HG02588 (cell line): ENCODE measurements at regions not wholly inside any gene's neighbourhood (a gene's known extent, or its start where the extent isn't known, plus 50 kb on each side); places are given as distances from the start of the nearest gene placed in this dataset.

Experiments used
- ATAC-seq: cut with Tn5 transposase; IDR thresholded peaks from one replicate; pipeline ENCODE4 v1.9.1; 2021; ENCODE audit warnings: mild to moderate bottlenecking, moderate library complexity; ENCODE audit not compliant: unreplicated experiment

DNA sequence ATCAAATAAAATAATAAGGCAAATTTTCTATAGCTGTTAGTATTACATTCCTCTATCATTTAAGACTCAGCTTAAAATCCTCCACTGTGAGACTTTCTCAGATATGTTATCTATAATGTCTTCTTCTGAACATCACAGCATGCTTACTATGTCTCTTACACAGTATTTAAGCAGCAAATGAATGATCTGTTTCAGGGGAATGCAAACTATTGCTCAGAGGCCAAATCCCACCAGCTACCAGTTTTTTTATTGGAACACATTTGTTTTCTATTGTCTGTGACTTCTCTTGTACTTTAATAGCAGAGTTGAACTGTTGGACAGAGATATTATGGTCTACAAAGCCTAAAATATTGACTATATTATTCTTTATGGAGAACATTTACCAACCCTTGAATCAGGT is 59.6 kb downstream of the C3orf38 start:
- ATAC-seq: no peak

GRCh38 chr3:88211096-88211890 is 61.5 kb downstream of the C3orf38 start:
- ATAC-seq: no peak

GRCh38 chr3:88219138-88219792 is 69.5 kb downstream of the C3orf38 start:
- ATAC-seq: peak; percentile 87

GRCh38 chr3:88220126-88220525 is 70.4 kb downstream of the C3orf38 start:
- ATAC-seq: no peak

DNA sequence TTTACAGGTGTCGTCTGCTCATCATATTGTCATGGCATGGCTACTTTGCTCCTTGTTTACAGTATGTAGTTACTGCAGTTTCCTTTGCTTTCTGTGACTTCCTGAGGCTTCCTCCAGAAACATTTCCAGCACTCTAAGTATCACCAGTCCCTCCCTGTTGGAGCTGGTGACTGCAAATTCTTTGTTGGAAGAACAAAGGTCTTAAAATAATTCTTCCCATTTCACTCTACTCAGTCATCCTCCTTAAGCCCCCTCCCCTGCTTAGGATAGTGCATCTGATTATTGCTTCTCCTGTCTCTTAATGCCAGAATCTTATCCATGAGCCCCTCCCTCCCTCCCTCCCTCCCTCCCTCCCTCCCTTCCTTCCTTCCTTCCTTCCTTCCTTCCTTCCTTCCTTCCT is 72.0 kb downstream of the C3orf38 start:
- no peak for ATAC-seq

DNA sequence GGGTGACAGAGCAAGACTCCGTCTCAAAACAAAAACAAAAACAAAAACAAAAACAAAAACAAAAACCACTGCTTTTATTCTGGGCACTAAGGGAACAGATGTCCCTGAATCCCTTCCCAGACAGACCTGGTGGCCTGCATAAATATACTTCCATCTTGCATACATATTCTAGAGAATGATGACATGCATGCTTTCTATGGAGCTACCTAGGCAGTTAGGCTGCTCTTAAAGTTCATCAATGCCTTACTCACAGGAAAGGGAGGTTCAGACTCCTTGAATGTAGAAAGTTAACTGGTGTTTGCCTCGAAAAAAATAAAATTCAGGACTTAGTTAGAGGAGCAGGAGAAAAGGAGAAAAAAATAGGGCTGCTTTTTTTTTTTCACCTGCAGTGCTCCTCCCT is 72.6 kb downstream of the C3orf38 start:
- no peak for ATAC-seq

DNA sequence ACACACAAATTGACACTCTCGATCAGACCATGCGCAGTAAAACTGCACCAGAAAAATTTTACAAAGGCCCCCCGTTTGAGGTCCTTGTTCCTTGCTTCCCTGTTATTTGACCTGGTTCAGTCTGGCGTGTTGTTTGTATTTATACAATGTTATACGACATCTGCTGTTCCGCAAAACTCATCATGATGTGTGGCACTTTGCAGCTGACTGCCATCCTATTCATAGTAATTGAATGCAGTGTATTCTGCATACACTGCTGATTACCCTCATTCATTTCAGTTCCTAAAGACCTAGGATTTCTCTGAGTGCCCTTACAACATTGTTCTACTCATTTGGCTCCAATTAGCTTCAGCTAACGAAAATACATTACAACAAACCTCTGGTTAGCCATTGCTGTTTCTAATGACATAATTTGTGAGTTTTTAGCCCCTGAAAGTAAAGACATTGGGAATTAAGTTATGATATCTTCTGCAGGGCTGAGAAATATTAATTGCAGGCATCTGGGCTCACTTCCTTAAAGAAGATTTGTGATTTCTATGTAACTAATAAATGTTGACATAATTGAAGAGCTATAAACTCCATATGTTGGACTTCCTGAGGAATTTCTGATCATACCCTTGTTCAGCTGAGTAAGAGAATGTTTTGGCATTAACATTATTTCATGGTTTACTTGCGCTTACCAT is 75.7 kb downstream of the C3orf38 start:
- ATAC-seq: no peak

DNA sequence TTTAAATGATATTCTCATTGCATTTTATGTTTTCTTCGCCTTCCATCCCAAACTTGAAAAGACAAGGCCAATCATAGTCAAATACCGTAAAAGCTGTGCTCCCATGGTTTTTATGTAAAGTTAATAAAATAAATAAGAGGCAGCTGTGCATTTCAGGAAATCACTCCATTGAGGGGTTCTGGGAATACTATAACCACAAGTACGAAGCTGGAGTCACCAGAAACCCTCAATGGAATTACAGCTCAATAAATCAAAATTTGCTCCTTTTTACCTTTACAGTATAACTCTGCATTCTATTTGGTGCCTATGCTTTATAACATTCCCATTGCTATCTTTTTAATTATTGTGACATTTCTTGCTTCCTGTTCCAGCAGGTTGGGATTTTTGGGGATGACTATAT is 77.2 kb downstream of the C3orf38 start:
- ATAC-seq: no peak

GRCh38 chr3:88230638-88231037 is 80.9 kb downstream of the C3orf38 start:
- no peak for ATAC-seq

DNA sequence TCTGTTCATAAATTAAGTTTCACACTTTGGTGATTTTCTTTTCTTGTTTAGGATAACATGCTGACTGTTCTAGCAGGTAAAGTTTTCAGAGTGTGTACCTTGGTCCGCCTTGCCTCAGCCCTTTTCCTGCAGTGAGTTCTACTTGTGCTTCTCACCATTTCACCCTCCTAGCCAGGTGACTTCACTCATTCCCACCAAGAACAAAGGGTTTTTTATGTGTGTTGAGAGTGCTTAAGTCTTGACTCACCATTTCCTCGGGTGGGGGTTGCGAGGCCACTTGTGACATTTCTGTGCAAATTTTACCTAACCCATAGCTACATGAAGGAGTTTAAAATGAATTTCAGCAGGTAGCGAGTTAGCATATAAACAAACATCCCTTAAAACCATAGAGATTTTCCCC is 81.4 kb downstream of the C3orf38 start:
- ATAC-seq: no peak

DNA sequence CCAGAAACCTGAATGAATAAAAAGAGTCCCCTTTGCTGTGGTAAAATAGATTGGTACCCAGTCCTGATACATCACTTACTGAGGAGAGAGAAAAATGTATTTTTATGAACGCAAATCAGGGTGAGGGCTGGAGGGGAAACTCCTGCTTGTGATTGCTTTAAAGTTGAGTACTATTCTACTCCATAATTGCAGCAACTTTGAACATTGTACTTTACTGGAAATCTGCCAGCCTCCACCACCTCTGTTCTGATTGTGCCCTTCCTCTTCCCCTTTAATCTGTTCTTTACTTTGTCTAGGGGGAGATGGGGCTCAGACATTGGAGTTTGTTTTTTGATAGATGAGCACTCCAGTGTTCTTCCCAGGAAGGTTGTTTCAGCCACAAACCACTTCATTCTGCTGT is 81.9 kb downstream of the C3orf38 start:
- no peak for ATAC-seq

DNA sequence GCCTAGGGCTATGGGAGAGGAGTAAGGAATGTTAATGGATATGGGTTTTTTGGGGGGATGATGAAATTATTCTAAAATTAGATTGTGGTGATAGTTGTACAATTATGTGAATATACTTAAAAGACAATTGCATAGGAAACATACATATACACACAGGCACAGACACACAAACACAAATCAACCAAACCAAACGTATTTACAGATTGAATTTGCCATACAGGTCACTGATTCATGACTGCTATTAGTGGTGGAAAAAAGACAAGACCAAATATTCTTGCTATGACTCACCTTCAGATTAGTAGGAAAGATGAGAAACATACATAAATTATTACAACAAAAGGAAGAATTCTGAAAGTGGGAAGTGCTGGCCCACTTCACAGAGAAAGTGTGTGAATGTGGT is 85.3 kb downstream of the C3orf38 start:
- no peak for ATAC-seq

- no peak for ATAC-seq
These were observed 90.1 kb downstream of the C3orf38 start for GRCh38 chr3:88239870-88240269.

DNA sequence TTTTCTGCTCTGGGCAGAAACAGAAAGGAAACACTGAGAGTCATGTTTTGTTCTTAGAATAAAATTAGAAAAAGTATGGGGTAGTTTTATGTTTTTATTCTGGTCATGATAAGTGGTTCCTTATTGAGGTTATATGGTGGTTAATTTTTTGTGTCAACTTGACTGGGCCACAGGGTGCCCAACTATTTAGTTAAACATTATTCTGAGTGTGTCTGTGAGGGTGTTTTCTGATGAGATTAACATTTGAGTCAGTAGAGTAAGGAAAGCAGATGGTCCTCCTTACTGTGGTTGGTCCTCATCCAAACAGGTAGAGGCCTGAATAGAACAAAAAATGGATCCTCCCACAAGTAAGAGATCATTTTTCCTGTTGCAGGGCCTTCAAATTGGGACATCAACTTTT is 98.9 kb downstream of the C3orf38 start:
- ATAC-seq: no peak

DNA sequence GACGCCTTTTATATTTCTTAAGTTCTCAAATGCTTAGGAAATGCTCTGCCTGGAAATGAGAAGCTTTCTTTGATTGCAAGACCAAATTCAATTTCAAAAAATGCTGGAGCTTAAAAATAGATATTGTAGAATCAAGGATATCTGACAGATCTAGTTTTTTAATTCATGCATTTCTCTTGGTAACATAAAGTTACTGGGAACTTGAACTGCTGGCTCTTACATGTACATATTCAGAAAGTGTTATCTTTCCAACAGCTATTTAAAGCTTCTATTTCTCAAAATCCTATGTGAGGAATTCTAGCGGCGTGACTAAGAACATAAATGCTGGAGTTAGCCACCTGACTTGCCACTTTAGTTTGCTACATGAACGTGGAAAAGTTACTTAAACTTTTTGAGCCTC is 109.3 kb downstream of the C3orf38 start:
- no peak for ATAC-seq

GRCh38 chr3:88262527-88262926 is 112.8 kb downstream of the C3orf38 start:
- no peak for ATAC-seq

DNA sequence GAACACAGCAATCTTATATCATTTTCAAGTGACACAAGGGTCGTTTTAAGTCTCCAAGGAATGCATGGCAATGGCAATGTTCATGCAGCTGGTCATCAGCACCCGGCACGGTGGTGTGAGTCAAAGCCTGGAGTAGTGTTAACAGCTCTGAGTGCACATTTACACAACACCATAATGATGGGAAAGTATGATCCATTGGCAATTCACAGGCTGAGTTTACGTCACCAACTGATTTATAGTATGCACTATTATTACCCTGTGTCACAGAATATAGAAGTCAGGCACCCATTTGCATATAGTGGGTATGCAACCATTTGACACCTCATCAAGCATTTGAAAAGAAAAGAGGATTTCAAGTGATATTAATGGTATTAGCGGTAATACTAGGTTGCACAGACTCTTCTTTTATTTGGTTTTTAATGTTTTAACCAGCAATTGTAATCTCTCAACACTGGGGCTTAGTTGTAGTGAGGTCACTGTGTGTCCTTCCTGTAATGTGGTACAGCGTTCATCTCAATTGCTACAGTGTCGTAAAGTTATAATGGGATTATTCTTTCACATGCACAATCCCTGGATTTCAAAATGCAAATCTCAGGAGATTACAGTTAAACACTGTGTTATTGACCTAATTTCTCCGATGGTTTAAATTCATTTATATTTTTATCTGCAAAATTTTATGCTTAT is 113.8 kb downstream of the C3orf38 start:
- ATAC-seq: no peak

DNA sequence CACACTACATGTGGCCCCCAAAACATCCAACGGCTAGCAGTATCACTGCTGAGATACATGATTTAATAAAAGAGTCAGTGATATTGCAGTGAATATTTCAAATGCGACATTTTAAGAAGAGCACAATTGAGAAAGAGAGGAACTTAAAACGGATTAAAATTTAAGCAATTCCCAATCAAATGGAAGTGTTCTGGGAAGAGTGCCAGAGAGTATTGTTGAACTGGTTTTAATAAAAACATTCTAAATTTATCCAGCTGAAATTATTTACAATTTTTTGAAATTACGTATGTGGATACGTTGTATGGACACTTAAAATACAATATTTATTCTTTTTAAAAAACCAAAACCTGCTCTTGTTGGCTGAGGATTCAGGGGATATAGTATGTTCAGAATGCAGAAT is 117.7 kb downstream of the C3orf38 start:
- ATAC-seq: no peak

GRCh38 chr3:88267847-88268246 is 118.1 kb downstream of the C3orf38 start:
- no peak for ATAC-seq

GRCh38 chr3:88280326-88280725 is 130.6 kb downstream of the C3orf38 start:
- ATAC-seq: no peak

DNA sequence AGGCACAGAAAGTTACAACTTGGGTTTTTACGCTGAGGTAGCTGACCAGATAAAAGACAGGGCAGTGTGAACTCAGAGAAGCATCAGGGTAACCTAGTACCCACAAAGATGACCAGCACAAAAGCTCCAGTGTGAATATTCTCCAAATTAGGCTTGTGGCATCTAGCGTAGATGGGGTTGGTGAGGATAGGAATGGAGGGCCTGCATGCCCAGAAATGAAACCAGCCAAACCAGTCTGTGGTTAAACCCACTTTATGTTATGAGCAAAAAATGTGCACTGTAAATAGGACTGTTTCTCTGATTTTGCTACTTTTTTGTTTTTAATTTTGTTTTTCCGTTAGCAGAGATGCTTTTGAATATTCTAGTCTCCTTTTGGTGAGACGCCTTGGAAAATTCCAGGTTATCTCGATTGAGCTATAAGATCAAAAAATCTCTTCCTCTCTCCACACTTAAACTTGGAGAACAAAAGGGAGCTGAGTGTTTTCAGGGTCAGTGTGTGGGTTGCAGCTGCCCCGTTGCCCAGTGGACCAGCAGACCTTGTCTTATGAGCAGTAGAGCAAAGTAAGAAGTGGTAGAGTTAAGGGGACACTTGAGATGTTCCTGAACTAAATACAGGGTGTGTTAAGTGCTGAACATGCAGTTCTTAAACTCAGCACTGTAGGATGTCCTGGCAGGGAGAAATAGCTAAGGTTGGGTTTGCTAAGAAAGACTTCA is 132.9 kb downstream of the C3orf38 start:
- no peak for ATAC-seq
